Body of pancreas (tissue), 4 donors: ENCODE measurements at regions not wholly inside any gene's neighbourhood (a gene's known extent, or its start where the extent isn't known, plus 50 kb on each side); places are given as distances from the start of the nearest gene placed in this dataset.

Experiments used
- ATAC-seq: fragments of 150-250 bp; one replicate; pipeline ENCODE4 v1.9.1; 2016
- DNase-seq, 4 donors: peaks; one replicate each; pipeline ENCODE4 v3.0.0-alpha.2; 2019
- H3K27ac ChIP-seq, 4 donors: fragments of 200-600 bp; sonication (generic); 1 replicate in 3 of 4; 2 replicates in 1 of 4; pipeline versions ENCODE4 v1.5.1 to v1.6.1; 2016 to 2019; ENCODE audit warnings: mild to moderate bottlenecking in 1 of 4, mixed read lengths in 1 of 4, moderate library complexity in 1 of 4
- H3K27me3 ChIP-seq, 2 donors: fragments of 200-600 bp; sonication (generic); one replicate each; pipeline ENCODE4 v1.6.0; 2016; ENCODE audit warnings: mild to moderate bottlenecking in 1 of 2
- H3K36me3 ChIP-seq, 2 donors: fragments of 200-600 bp; sonication (generic); replicated peaks in 1 of 2; 2 replicates each; pipeline ENCODE4 v1.5.1; 2016; ENCODE audit warnings: low read depth in 2 of 2; ENCODE audit not compliant: insufficient read depth in 1 of 2
- H3K4me1 ChIP-seq: fragments of 200-600 bp; sonication (generic); one replicate; pipeline ENCODE4 v1.6.0; 2016
- H3K4me3 ChIP-seq, 2 donors: fragments of 200-600 bp; sonication (generic); 1 replicate in 1 of 2; 2 replicates in 1 of 2; pipeline ENCODE4 v1.5.1; 2016 to 2019
- H3K9me3 ChIP-seq, 3 donors: fragments of 200-600 bp; sonication (generic); 1 replicate in 2 of 3; 2 replicates in 1 of 3; pipeline ENCODE4 v1.5.1; 2016
- POLR2A ChIP-seq, 3 donors: fragments of 450-650 bp; IDR thresholded peaks; one replicate each; pipeline ENCODE4 v1.6.1; 2016; ENCODE audit warnings: antibody characterized with exemption in 3 of 3, mild to moderate bottlenecking in 2 of 3
- WGBS, 2 donors: methylation state at CpG; one replicate each; pipeline ENCODE4 v1.1.5; 2017; 5-methylcytosine and 5-hydroxymethylcytosine counted together
- intact Hi-C: fragments of 100-400 bp; cut with DNase I; formaldehyde crosslinking; loops from one replicate; pipeline ENCODE4 v1.15.1; 2023
- TF ChIP-seq, protein P1 (sequence below), 7 experiments: fragments of 450-650 bp in 4 of 7; fragments of 200-600 bp in 3 of 7; sonication (generic) in 3 of 7; IDR thresholded peaks; one replicate each; pipeline ENCODE4 v1.5.1; 2016 to 2019; ENCODE audit warnings: antibody characterized with exemption in 7 of 7

DNA sequence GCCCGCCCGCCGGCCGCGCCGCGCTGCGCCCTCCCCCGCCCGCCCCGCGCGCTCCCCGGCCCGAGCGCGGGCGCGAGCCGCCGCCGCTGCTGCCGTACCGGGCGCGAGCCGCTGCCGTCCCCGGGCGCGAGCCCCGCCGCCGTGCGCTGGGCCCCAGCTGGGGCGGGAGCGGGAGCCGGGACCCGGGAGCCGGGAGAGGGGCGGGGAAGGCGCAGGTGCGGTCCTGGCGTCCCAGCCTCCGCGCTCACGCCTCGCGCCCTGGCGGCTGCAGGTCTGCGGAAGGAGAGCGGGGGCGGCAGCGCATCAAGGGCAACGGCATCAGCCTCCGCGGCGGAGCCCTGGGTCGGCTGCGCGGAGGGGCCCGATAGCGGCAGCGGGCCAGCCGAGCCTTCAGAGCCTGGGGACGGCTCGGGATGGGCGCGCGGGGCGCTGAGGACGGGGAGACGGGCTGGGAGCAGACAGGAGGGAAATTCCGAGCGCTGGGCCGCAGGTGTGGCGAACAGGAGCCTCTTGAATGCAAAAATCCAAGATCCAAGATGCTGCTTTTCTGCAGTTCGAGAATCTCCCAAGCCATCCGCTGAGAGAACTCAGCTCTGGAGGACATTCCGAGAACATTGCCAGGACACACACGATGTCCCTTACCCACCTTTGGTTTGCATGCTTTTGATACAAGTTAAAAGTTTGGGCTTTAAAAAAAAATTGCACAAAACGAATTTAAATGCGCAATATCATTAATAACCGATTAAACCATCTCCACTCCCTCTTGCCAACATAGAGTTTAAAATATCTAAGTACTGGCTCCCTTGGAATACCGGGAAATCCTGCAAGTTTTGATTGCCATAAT, 251.1 kb downstream of the TJP1 start:
- Histone ChIP-seq H3K36me3 (no peaks in the 10 kb centered on the region), H3K4me3 (peak overlapping the region; percentile 35 to 41), H3K9me3 (no peaks in the 10 kb centered on the region), H3K4me1 (peaks cover 37% of the 10 kb centered on the region), H3K27me3 (no peaks in the 10 kb centered on the region), H3K27ac (peak overlapping the region; percentile 32 to 78 (median 64))
- TF ChIP-seq, protein P1, sequence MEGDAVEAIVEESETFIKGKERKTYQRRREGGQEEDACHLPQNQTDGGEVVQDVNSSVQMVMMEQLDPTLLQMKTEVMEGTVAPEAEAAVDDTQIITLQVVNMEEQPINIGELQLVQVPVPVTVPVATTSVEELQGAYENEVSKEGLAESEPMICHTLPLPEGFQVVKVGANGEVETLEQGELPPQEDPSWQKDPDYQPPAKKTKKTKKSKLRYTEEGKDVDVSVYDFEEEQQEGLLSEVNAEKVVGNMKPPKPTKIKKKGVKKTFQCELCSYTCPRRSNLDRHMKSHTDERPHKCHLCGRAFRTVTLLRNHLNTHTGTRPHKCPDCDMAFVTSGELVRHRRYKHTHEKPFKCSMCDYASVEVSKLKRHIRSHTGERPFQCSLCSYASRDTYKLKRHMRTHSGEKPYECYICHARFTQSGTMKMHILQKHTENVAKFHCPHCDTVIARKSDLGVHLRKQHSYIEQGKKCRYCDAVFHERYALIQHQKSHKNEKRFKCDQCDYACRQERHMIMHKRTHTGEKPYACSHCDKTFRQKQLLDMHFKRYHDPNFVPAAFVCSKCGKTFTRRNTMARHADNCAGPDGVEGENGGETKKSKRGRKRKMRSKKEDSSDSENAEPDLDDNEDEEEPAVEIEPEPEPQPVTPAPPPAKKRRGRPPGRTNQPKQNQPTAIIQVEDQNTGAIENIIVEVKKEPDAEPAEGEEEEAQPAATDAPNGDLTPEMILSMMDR (IDR thresholded peaks at IDR 0.05), result peak in 1 of 7 experiments; percentile 20
- TF ChIP-seq POLR2A (IDR thresholded peaks at IDR 0.05), result peak in 2 of 3 donors; percentile 16 to 27
- intact Hi-C loops, result no loop called here
- DNase-seq, result peak; percentile 45 to 70 (median 56)
- WGBS, 2 donors, result 2 to 6% methylated on average over 8 to 50 of the region's 85 CpGs
- ATAC-seq, result peak; percentile 49

DNA sequence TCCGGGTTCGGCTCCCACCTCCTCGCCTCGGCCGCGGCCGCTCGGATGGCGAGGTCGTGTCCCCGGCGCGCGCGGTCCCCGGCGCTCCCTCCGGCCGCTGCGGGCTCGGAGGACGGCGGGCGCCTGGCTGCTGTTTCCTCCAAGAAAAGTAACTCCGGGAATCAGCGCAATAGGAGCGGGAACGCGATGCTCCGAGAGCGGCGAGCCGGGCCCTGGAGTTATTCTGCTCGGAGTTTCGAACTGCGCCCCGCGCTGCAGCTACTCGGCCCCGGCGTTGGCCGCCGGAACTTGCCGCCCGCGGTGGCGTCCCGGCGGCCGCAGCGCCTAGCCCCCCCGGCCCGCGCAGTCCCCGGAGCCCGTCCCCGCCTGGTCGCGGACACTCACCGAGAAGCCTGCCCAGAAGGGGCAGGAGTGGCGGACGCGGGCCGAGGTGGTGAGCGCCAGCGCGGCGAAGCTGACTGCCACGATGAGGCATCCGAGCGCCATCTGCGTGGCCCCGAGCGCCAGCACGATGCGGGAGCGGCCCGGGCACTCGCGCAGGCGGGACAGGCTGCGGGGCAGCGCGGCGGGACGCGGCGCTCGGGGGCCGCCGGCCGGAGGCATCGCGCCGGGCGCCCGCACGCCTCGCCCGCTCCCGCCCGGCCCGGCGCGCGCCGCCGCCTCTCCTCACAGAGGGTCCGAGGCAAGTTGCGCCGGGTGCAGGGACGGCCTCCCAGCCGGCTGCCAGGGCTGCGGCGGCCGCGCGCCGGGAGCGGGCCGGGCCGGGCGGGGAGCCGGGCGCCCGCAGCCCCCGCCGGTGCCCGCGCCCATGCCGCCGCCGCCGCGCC, 251.9 kb downstream of the TJP1 start:
- H3K27me3 ChIP-seq, result no peaks in the 10 kb centered on the region
- peak; percentile 26 to 47 (median 34) for DNase-seq
- peaks cover 37% of the 10 kb centered on the region for H3K4me1 ChIP-seq
- intact Hi-C loops, result no loop called here
- H3K9me3 ChIP-seq, result no peaks in the 10 kb centered on the region
- H3K36me3 ChIP-seq, result no peaks in the 10 kb centered on the region
- H3K27ac ChIP-seq, result peak overlapping the region; percentile 32 to 80 (median 70)
- ATAC-seq, result peak; percentile 33
- WGBS, 2 donors, result 0% methylated on average over 81 of the region's 135 CpGs; no CpG with 5 or more reads in 1 of the 2 donors
- peak overlapping the region; percentile 38 to 50 for H3K4me3 ChIP-seq
- TF ChIP-seq POLR2A (IDR thresholded peaks at IDR 0.05), result peak in 1 of 3 donors; percentile 11
- TF ChIP-seq, protein P1 (IDR thresholded peaks at IDR 0.05), result no peak

DNA sequence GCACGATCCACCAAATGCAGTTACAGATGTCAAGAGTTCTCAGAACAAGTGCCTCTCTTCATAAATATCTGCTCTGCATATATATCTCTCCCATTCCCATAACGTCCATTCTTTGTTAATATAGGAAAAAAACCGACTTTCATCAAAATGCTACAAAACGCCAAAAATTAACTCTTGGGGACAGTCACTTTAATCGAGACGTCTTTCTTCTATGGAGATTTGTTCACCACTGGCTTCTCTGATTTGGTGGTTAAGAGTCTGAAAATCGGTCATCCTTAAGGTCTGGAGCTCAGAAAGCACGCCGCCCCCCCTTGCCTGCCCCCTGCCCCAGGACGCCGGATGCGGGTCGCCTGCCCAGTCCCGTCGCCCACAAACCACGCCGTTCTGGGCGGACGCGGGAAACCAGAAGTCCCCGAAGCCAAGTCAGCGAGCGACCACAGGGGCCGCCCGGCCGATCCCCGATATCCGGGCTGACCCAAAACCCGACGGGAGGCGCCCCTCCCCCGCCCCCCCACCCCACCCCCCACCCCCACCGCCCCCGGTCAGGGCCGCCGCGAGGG, 252.7 kb downstream of the TJP1 start:
- no peaks in the 10 kb centered on the region for H3K9me3 ChIP-seq
- intact Hi-C loops, result no loop called here
- DNase-seq (peak in 1 of 4 donors; percentile 25), ATAC-seq (no peak)
- H3K4me3 ChIP-seq, result peak overlapping the region; percentile 38 to 50
- H3K4me1 ChIP-seq, result peaks cover 37% of the 10 kb centered on the region
- H3K36me3 ChIP-seq, result no peaks in the 10 kb centered on the region
- TF ChIP-seq, protein P1 (IDR thresholded peaks at IDR 0.05), result no peak
- TF ChIP-seq POLR2A (IDR thresholded peaks at IDR 0.05), result no peak
- no peaks in the 10 kb centered on the region for H3K27me3 ChIP-seq
- 1 to 13% methylated on average over 6 to 32 of the region's 37 CpGs for WGBS, 2 donors
- peak overlapping the region; percentile 32 to 80 (median 62) for H3K27ac ChIP-seq

DNA sequence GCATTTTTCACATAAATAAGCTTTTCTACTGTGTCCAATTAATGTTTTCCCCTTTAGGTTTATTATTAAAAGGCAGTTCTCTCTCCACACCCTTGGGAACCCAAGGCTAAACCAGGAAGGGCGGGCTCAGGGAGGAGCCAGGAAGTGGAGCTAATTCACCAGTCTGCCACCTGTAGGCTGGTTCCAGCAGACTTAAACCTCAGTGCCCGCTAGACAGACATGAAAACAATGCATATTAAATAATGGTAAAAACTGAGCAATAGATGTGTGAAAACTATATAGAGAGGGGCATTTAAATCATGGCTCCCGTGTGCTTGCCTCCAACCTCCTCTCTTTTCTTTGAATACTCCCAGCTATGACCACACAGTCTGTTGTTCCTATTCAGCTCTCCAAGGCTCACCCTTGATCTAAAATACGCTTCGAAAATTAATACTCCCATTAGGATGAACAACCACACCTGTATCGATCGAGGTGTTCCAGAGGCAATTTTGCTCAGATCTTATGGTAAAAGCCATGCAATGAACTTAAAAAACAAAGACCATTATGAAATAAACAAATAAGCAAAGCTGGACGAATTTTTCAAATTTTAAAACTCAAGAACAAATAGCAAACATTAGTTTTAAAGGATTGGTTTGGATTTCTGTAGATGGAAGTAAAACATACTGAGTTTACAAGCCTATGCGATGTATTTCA, 253.3 kb downstream of the TJP1 start:
- no peaks in the 10 kb centered on the region for H3K27me3 ChIP-seq
- DNase-seq, result peak; percentile 67 to 81 (median 78)
- peak; percentile 78 for ATAC-seq

More for the DNA sequence above, 253.3 kb downstream of the TJP1 start:
- TF ChIP-seq, protein P1 (IDR thresholded peaks at IDR 0.05), result peak; percentile 34 to 68 (median 57)
- peak in 2 of 3 donors; percentile 15 to 18 for TF ChIP-seq POLR2A (IDR thresholded peaks at IDR 0.05)
- H3K4me3 ChIP-seq, result no peak overlapping the region
- intact Hi-C loops, result no loop called here
- 9 to 10% methylated on average over 9 of the region's 9 CpGs for WGBS, 2 donors
- peak overlapping the region in 3 of 4 donors; percentile 48 to 80 (median 77) for H3K27ac ChIP-seq
- peaks cover 37% of the 10 kb centered on the region for H3K4me1 ChIP-seq
- H3K36me3 ChIP-seq, result no peaks in the 10 kb centered on the region
- H3K9me3 ChIP-seq, result no peaks in the 10 kb centered on the region
